HG02798 (cell line): ENCODE measurements at regions not wholly inside any gene's neighbourhood (a gene's known extent, or its start where the extent isn't known, plus 50 kb on each side); places are given as distances from the start of the nearest gene placed in this dataset.

Experiments used
- ATAC-seq: cut with Tn5 transposase; IDR thresholded peaks from one replicate; pipeline ENCODE4 v1.9.1; 2021; ENCODE audit warnings: mild to moderate bottlenecking; ENCODE audit not compliant: unreplicated experiment, poor library complexity

DNA sequence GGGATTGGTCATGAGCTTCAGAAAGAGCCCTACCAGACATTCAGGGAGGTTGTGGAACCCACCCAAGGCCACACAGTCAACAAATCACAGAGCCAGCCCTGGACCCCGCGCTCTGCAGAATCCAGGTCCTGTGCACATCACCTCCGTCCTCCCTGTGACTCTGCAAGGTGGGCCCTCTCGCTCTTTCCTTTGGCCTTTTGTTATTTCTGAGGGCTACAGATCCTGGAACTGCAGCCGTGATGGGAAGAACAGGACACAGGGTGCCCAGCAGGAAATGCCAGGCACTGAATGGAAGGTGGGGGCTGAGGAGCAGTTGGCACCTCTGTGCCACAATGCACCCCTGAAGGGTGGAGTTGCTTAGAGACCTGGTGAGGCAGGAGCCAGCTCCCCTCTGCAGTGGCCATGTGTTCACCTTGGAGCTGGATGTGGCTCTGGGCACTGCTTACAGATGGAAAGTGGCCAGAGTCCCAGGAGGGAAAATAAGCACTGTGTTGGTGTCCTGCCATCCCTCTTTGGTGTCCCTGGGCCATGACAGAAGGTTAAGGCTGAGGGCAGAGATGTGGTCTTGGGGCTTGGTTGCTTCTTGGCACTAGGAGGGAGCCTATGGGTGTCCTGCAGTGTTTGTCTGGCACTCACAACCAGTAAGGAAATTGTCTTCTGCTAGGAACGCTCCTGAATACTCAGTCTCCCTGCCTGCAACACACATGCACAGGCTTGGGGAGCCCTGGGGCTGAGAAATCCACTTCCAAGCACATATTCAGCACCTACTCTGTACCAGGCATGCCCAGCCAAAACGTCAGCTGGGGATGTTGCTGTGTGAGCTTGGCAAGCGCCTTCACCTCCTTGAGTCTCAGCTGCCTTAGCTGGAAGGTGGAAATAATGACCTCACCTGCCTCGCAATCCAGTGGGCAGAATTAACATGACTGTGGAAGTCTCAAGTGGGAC, 98.0 kb upstream of the SLC6A6 start:
- ATAC-seq, result no peak

- no peak for ATAC-seq
Measured at GRCh38 chr3:14305324-14305723, 97.1 kb upstream of the SLC6A6 start.

DNA sequence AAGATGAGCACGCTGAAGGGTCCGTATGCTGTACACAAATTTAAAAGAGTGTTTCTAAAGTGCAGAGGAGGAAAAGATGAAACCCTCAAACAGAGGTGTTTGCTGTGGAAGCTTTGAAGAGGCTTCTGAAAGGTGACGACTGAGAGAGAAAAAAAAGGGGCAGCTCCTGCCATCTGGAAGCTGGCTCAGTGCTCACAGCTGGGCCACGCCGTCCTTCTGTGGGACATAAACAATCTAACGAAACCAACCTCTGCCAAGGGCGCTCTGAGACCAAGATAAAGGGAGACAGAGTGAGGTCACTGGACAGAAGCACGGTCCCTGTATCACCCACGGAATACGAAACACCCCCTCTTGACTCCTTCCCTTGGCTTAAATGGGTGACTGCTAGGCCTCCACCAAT, 96.3 kb upstream of the SLC6A6 start:
- no peak for ATAC-seq

GRCh38 chr3:14307656-14308302, 94.6 kb upstream of the SLC6A6 start:
- no peak for ATAC-seq

GRCh38 chr3:14311729-14312128, 90.7 kb upstream of the SLC6A6 start:
- no peak for ATAC-seq

GRCh38 chr3:14312375-14312774, 90.0 kb upstream of the SLC6A6 start:
- ATAC-seq, result no peak

DNA sequence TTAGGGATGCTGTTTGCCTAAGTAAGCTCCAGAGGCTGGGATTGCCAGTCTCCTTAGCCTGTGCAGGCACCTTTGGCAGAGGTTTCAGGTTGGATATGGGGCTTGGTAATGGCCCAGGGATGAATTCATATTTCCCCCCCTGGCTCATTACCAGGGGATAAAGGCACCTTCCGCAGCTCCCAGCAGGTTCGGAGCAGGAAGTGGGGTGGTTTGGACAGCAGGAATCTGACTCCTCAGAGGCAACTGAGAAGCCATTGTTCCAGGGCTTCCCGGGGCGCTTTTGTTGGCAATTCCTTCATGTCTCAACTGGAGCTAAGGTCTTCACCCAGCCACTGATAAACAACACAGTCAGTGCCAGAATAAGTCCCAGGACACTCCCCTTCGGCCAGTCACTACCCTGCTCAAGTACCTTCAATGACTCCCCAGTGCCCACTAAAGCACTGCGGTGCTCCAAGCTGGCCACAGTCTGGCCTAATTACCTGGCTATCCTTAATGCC, 85.3 kb upstream of the SLC6A6 start:
- no peak for ATAC-seq

- no peak for ATAC-seq
Measured at GRCh38 chr3:14318646-14319045, 83.8 kb upstream of the SLC6A6 start.

- ATAC-seq, result peak; percentile 86
Measured at GRCh38 chr3:14319654-14320182, 82.7 kb upstream of the SLC6A6 start.

GRCh38 chr3:14320219-14320618, 82.2 kb upstream of the SLC6A6 start:
- no peak for ATAC-seq

DNA sequence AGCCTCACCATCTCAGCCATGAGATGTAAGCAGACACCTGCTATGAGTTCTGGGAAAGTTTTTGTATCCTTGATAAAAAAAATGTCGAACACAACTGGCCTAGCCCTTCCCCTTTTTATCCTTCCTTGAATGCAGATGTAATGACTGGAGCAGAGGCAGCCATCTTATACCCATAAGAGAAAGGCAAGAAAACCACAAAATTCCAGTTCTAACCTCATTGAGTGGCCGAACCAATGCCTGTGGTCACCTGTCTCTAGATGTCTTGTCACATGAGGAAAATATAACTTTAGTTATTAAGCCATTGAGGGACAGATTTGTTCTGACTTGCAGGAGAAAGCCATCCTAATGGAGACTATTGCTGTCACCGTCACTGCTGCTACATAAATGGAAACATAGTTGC, 80.4 kb upstream of the SLC6A6 start:
- ATAC-seq, result no peak

GRCh38 chr3:14322667-14323295, 79.6 kb upstream of the SLC6A6 start:
- no peak for ATAC-seq

DNA sequence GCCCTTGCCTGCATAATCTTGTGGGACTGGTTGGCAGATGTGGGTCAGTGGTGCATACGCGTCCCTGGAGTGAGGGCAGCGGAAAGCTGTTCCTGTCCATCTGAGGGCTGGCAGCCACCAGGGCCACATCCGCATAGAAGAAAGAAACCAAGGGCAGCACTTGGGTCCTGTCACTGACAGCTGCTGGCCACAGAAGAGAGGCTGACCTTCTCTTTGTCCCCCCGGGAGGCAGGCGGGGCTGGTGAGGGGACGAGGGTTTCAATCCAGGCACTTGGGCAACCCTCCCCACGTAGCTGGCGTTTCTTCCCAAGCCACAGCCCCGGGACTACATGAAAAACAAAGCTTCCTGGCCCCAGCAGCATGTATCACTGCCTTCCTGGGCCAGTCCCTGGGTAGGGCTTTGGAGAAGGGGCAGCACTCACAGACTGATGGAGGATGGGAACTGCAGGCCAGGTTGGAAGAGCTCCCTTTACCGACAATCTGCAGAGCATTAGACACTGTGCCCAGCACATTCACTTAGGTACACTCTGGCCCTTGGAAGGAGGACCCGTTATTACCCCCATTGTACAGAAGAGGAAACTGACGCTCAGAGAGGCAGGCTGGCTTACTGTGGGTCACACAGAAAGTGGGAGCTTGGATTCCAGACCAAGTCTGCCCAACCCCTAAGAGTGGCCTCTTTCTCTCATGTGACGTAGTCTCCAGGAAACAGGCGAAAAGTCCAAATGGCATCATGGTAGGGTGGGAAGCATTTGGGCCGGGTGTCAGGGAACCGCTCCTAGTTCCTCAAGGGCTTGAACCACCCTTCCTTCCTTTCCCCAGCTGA, 78.8 kb upstream of the SLC6A6 start:
- ATAC-seq, result no peak

DNA sequence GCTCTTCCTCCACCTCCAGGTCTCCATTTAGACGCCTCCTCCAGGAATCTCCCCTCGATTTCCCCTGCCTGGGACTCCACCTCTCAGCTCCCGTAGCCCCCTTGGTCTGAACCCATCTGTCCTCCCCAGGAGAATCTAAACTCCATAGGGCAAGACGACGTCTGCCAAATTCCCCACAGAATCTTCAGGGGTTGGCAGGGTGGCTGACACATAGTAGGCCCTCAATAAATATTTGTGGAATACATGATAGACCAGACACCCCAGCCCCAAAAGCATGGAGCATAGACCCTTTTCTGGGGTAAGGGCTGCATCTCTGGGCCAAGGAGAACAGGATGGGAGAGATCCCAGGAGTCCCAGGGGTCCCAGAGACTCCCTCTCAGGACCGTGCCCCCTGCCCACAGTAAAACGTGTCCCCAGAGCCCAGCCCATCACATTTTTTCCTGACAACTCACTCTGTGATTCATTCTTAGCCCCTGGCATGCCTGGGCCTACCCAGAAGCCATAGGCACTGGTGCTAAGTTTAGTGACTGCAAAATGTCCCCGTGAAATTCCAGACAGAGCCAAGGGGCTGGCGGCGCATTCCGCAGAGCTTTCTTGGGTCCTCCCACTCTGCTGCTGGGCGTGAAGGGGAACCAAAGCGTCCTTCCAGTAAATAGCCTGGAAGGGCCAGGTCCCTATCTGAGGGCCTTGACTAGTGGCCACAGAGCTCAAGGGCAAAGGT, 78.0 kb upstream of the SLC6A6 start:
- no peak for ATAC-seq

- no peak for ATAC-seq
Measured at GRCh38 chr3:14328422-14328821, 74.0 kb upstream of the SLC6A6 start.

DNA sequence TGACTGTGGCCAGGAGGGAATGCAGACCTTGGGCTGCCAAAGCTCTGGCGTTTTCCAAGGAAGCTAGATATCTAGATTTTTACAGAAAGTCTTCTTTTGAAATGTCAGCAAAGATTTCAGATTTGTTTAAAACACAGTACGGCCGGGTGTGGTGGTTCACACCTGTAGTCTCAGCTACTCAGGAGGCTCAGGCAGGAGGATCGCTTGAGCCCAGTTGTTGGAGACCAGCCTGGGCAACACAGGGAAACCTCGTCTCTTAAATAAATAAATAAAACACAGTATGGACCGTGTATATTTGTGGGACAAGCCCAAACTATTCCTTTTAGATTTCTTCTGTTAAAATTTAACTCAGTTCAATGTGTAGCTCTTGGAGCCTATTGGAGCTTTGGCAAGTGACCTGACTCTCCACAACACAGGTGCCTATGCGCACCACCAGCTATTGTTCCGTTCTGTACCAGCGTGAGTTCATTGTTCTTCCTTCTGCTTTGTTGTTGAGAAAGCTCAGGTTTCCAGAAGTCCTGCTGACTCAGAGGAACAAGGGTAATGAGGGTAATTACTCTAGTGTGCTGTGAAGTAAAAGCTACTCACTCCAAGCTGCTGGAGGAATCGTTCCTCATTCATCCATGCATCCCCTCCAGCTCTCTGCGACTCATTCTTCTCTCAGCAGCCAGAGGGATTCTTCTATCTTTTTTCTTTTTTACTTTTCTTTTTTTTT, 73.1 kb upstream of the SLC6A6 start:
- ATAC-seq, result no peak

- ATAC-seq, result no peak
Measured at GRCh38 chr3:14329842-14330241, 72.6 kb upstream of the SLC6A6 start.

DNA sequence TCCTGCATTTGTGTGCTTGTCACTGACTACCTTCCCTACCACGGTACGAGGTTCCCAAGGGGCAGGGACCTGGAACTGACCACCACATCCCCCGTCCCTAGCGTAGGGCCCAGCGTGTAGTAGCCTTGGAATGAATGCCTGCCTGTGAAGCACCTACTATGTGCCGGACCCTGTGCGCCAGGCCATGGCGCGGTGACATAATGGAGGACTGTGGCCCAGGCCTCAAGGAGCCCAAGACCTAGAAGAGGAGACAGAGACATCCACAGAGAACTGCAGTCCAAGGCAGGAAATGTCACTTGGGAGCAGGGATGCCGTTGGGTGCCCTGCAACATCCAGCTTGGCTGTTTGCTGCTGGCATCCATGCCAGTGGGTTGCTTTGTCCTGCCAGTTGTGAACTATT, 71.9 kb upstream of the SLC6A6 start:
- ATAC-seq, result no peak

DNA sequence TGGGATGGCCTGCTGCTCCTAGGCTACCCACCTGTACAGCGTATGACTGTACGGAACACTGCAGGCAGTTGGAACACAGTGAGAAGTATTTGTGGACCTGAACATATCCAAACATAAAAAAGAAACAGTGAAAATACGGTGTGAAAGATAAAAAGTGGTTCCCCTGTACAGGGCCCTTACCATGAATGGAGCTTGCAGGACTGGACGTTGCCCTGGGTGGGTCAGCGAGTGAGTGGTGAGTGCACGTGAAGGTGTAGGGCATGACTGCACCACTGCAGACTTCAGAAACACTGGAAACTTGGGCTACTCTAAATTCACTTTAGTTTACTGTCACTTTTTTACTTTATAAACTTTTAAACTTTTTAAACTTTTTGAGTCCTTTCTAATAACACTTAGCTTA, 71.2 kb upstream of the SLC6A6 start:
- ATAC-seq, result no peak
